KOPT-K1 (cell line): ENCODE measurements at regions not wholly inside any gene's neighbourhood (a gene's known extent, or its start where the extent isn't known, plus 50 kb on each side); places are given as distances from the start of the nearest gene placed in this dataset.
"Not testable (repeated sequence)": the region's sequence is repeated elsewhere in the genome, so short reads cannot be mapped to it uniquely, and the experiment has no call there.

Experiments
- H3K27ac ChIP-seq: fragments of 200-600 bp; sonication (generic); 2 replicates; pipeline ENCODE4 v1.5.1; 2016; ENCODE audit warnings: antibody characterized with exemption, mild to moderate bottlenecking, low read depth, low read length; ENCODE audit not compliant: poor library complexity, severe bottlenecking
- H3K36me3 ChIP-seq: fragments of 200-600 bp; sonication (generic); 2 replicates; pipeline ENCODE4 v1.5.1; 2017; ENCODE audit warnings: antibody characterized with exemption, mild to moderate bottlenecking, low read length, moderate library complexity; ENCODE audit not compliant: insufficient read depth
- H3K9me3 ChIP-seq: fragments of 200-600 bp; sonication (generic); 2 replicates; pipeline ENCODE4 v1.5.1; 2017; ENCODE audit warnings: antibody characterized with exemption, low read length, mild to moderate bottlenecking; ENCODE audit not compliant: insufficient read depth, poor library complexity, severe bottlenecking

GRCh38 chr5:110985882-110986281 is 85.6 kb upstream of the TSLP start:
- H3K27ac ChIP-seq, H3K9me3 ChIP-seq, H3K36me3 ChIP-seq: not testable (repeated sequence)

- H3K36me3 ChIP-seq, H3K9me3 ChIP-seq, H3K27ac ChIP-seq: not testable (repeated sequence)
Measured at GRCh38 chr5:110987573-110987972, 83.9 kb upstream of the TSLP start.

- no peaks in the 10 kb centered on the region for H3K9me3 ChIP-seq
- H3K36me3 ChIP-seq = no peaks in the 10 kb centered on the region
- H3K27ac ChIP-seq = no peak overlapping the region
Measured at GRCh38 chr5:110996742-110997141, 74.8 kb upstream of the TSLP start.

- Histone ChIP-seq H3K9me3 (no peaks in the 10 kb centered on the region), H3K27ac (no peak overlapping the region), H3K36me3 (no peaks in the 10 kb centered on the region)
Measured at GRCh38 chr5:111002036-111002435, 69.5 kb upstream of the TSLP start.

GRCh38 chr5:111003623-111004022 is 67.9 kb upstream of the TSLP start:
- Histone ChIP-seq H3K9me3 (no peaks in the 10 kb centered on the region), H3K36me3 (no peaks in the 10 kb centered on the region), H3K27ac (no peak overlapping the region)

- Histone ChIP-seq H3K27ac (no peak overlapping the region), H3K9me3 (no peaks in the 10 kb centered on the region), H3K36me3 (no peaks in the 10 kb centered on the region)
Measured at GRCh38 chr5:111004291-111004690, 67.2 kb upstream of the TSLP start.

- no peak overlapping the region for H3K27ac ChIP-seq
- H3K9me3 ChIP-seq = no peaks in the 10 kb centered on the region
- H3K36me3 ChIP-seq = no peaks in the 10 kb centered on the region
Measured at GRCh38 chr5:111010783-111011182, 60.7 kb upstream of the TSLP start.

GRCh38 chr5:111013011-111013410 is 58.5 kb upstream of the TSLP start:
- no peaks in the 10 kb centered on the region for H3K9me3 ChIP-seq
- H3K27ac ChIP-seq = no peak overlapping the region
- H3K36me3 ChIP-seq = no peaks in the 10 kb centered on the region

GRCh38 chr5:111016801-111017200 is 54.7 kb upstream of the TSLP start:
- H3K36me3 ChIP-seq = no peaks in the 10 kb centered on the region
- H3K9me3 ChIP-seq = no peaks in the 10 kb centered on the region
- no peak overlapping the region for H3K27ac ChIP-seq

GRCh38 chr5:111017731-111018130 is 53.8 kb upstream of the TSLP start:
- Histone ChIP-seq H3K27ac (no peak overlapping the region), H3K36me3 (no peaks in the 10 kb centered on the region)

More at GRCh38 chr5:111017731-111018130, 53.8 kb upstream of the TSLP start:
- no peaks in the 10 kb centered on the region for H3K9me3 ChIP-seq
